ENCODE measurements at regions not wholly inside any gene's neighbourhood (a gene's known extent, or its start where the extent isn't known, plus 50 kb on each side); places are given as distances from the start of the nearest gene placed in this dataset.

DNA sequence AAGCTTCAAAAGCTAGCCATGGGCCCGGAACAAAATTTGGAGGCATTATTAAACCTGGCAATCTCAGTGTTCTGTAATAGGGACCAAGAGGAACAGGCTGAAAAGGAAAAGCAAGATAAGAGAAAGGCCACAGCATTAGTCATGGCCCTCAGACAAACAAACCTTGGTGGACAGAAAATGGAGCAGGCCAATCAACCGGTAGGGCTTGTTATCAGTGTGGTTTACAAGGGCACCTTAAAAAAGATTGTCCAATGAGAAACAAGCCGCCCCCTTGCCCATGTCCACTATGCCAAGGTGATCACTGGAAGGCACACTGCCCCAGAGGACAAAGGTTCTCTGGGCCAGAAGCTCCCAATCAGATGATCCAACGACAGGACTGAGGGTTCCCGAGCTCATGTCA lies 653.9 kb upstream of the TMEM132C start:
- Histone ChIP-seq H3K4me3 (no peak overlapping the region), H3K4me1 (ENCODE audit: control insufficient read depth, insufficient read depth, low read length) (no peaks in the 10 kb centered on the region), H3K9ac (ENCODE audit: control insufficient read depth, insufficient read depth, low read length) (no peak overlapping the region), H3K79me2 (ENCODE audit: control insufficient read depth, insufficient read depth, low read length) (no peaks in the 10 kb centered on the region), H3K9me3 (replicated peaks; ENCODE audit: control insufficient read depth, insufficient read depth, low read length) (no peaks in the 10 kb centered on the region), H3K27me3 (replicated peaks in 1 of 2; ENCODE audit: control insufficient read depth in 2 of 2, insufficient read depth in 2 of 2, low read length in 1 of 2) (no peaks in the 10 kb centered on the region), H4K20me1 (ENCODE audit: control insufficient read depth, insufficient read depth) (no peaks in the 10 kb centered on the region), H3K4me2 (ENCODE audit: control insufficient read depth, insufficient read depth) (no peak overlapping the region), H3K36me3 (ENCODE audit: control insufficient read depth in 2 of 2, insufficient read depth in 2 of 2, low read length in 1 of 2) (no peaks in the 10 kb centered on the region), H2AFZ (ENCODE audit: control insufficient read depth, low read depth, low read length) (no peak overlapping the region), H3K27ac (ENCODE audit: control insufficient read depth, insufficient read depth) (no peak overlapping the region)
- ChIA-PET POLR2A (no interaction called here), RAD21 (ENCODE audit: unreplicated experiment) (no interaction called here), CTCF (no interaction called here), SMC1A (ENCODE audit: uncharacterized antibody, unreplicated experiment) (no interaction called here)
- whole genome bisulfite sequencing (ENCODE audit: insufficient coverage, insufficient replicate concordance, low lambda C conversion rate, missing lambda C conversion rate): 20% methylated on average over 5 of the region's 5 CpGs
- in situ Hi-C loops (cut with MboI): no loop called here
- intact Hi-C loops (cut with micrococcal nuclease; ENCODE audit: unreplicated experiment): no loop called here
- TF ChIP-seq, protein P1, sequence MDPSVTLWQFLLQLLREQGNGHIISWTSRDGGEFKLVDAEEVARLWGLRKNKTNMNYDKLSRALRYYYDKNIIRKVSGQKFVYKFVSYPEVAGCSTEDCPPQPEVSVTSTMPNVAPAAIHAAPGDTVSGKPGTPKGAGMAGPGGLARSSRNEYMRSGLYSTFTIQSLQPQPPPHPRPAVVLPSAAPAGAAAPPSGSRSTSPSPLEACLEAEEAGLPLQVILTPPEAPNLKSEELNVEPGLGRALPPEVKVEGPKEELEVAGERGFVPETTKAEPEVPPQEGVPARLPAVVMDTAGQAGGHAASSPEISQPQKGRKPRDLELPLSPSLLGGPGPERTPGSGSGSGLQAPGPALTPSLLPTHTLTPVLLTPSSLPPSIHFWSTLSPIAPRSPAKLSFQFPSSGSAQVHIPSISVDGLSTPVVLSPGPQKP (IDR thresholded peaks at IDR 0.05; ENCODE audit: low read depth, low read length): no peak
- TF ChIP-seq, protein P2, sequence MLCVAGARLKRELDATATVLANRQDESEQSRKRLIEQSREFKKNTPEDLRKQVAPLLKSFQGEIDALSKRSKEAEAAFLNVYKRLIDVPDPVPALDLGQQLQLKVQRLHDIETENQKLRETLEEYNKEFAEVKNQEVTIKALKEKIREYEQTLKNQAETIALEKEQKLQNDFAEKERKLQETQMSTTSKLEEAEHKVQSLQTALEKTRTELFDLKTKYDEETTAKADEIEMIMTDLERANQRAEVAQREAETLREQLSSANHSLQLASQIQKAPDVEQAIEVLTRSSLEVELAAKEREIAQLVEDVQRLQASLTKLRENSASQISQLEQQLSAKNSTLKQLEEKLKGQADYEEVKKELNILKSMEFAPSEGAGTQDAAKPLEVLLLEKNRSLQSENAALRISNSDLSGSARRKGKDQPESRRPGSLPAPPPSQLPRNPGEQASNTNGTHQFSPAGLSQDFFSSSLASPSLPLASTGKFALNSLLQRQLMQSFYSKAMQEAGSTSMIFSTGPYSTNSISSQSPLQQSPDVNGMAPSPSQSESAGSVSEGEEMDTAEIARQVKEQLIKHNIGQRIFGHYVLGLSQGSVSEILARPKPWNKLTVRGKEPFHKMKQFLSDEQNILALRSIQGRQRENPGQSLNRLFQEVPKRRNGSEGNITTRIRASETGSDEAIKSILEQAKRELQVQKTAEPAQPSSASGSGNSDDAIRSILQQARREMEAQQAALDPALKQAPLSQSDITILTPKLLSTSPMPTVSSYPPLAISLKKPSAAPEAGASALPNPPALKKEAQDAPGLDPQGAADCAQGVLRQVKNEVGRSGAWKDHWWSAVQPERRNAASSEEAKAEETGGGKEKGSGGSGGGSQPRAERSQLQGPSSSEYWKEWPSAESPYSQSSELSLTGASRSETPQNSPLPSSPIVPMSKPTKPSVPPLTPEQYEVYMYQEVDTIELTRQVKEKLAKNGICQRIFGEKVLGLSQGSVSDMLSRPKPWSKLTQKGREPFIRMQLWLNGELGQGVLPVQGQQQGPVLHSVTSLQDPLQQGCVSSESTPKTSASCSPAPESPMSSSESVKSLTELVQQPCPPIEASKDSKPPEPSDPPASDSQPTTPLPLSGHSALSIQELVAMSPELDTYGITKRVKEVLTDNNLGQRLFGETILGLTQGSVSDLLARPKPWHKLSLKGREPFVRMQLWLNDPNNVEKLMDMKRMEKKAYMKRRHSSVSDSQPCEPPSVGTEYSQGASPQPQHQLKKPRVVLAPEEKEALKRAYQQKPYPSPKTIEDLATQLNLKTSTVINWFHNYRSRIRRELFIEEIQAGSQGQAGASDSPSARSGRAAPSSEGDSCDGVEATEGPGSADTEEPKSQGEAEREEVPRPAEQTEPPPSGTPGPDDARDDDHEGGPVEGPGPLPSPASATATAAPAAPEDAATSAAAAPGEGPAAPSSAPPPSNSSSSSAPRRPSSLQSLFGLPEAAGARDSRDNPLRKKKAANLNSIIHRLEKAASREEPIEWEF (IDR thresholded peaks at IDR 0.05; ENCODE audit: insufficient replicate concordance, low read depth, low read length): no peak
- TF ChIP-seq RFX5 (IDR thresholded peaks at IDR 0.05; ENCODE audit: low read depth, low read length) (no peak), CEBPB (IDR thresholded peaks at IDR 0.05; ENCODE audit: borderline replicate concordance in 1 of 2, low read depth in 2 of 2, low read length in 2 of 2) (no peak), ZNF217 (IDR thresholded peaks at IDR 0.05) (no peak), POLR2A (IDR thresholded peaks at IDR 0.05; ENCODE audit: low read depth, low read length) (no peak), MEF2B (IDR thresholded peaks at IDR 0.05; ENCODE audit: partially characterized antibody, poor library complexity, severe bottlenecking) (no peak), HCFC1 (IDR thresholded peaks at IDR 0.05; ENCODE audit: low read length) (no peak), PAX8 (IDR thresholded peaks at IDR 0.05) (no peak)
- TF ChIP-seq, protein P3, sequence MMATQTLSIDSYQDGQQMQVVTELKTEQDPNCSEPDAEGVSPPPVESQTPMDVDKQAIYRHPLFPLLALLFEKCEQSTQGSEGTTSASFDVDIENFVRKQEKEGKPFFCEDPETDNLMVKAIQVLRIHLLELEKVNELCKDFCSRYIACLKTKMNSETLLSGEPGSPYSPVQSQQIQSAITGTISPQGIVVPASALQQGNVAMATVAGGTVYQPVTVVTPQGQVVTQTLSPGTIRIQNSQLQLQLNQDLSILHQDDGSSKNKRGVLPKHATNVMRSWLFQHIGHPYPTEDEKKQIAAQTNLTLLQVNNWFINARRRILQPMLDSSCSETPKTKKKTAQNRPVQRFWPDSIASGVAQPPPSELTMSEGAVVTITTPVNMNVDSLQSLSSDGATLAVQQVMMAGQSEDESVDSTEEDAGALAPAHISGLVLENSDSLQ (IDR thresholded peaks at IDR 0.05): no peak
- no TSS peak for BruUV-seq (replicated peaks)
- no peak for DNase-seq (ENCODE audit: low read depth, low spot score)
- FAIRE-seq: no peak
- no peak for ATAC-seq
